Astrocyte (in vitro differentiated cells and primary cell): ENCODE measurements at regions not wholly inside any gene's neighbourhood (a gene's known extent, or its start where the extent isn't known, plus 50 kb on each side); places are given as distances from the start of the nearest gene placed in this dataset.

Experiments used
- DNase-seq: peaks from one replicate; pipeline ENCODE4 v3.0.0-alpha.2; 2010; ENCODE audit warnings: low read depth
- FAIRE-seq: peaks from 2 replicates; lab custom pipeline; 2011; peaks lifted over from hg19 to GRCh38; lab: Jason Lieb, UNC
- H2AFZ ChIP-seq: 2 replicates; pipeline ENCODE4 v1.6.0; 2012; ENCODE audit warnings: low read depth, low read length, inconsistent platforms
- H3K27ac ChIP-seq: 2 replicates; pipeline ENCODE4 v1.5.1; 2011; ENCODE audit warnings: low read depth, low read length, inconsistent platforms
- H3K27me3 ChIP-seq: 2 replicates; pipeline ENCODE4 v1.6.0; 2011; ENCODE audit warnings: low read length, inconsistent platforms; ENCODE audit not compliant: insufficient read depth
- H3K36me3 ChIP-seq: 2 replicates; pipeline ENCODE4 v1.5.1; 2011; ENCODE audit warnings: low read length, inconsistent platforms; ENCODE audit not compliant: insufficient read depth
- H3K4me1 ChIP-seq: 2 replicates; pipeline ENCODE4 v1.5.1; 2011; ENCODE audit warnings: low read length, inconsistent platforms; ENCODE audit not compliant: insufficient read depth
- H3K4me2 ChIP-seq: 2 replicates; pipeline ENCODE4 v1.6.0; 2012; ENCODE audit warnings: low read length, inconsistent platforms
- H3K4me3 ChIP-seq: 2 replicates; pipeline ENCODE4 v1.5.1; 2011; ENCODE audit warnings: low read depth, mild to moderate bottlenecking, low read length, inconsistent platforms; ENCODE audit not compliant: insufficient read depth
- H3K79me2 ChIP-seq: 2 replicates; pipeline ENCODE4 v1.6.0; 2012; ENCODE audit warnings: mild to moderate bottlenecking, low read length, inconsistent platforms; ENCODE audit not compliant: insufficient read depth
- H3K9ac ChIP-seq: 2 replicates; pipeline ENCODE4 v1.6.0; 2012; ENCODE audit warnings: mild to moderate bottlenecking, low read length, inconsistent platforms
- H3K9me3 ChIP-seq: 2 replicates; pipeline ENCODE4 v1.5.1; 2012; ENCODE audit warnings: low read depth, mild to moderate bottlenecking, low read length, inconsistent platforms; ENCODE audit not compliant: insufficient read depth
- H4K20me1 ChIP-seq: 2 replicates; pipeline ENCODE4 v1.6.0; 2012; ENCODE audit warnings: low read length, inconsistent platforms; ENCODE audit not compliant: insufficient read depth
- H3K27ac Mint-ChIP-seq: one replicate; pipeline ENCODE4 v1.8.0; 2021; ENCODE audit warnings: mild to moderate bottlenecking, mixed read lengths; ENCODE audit not compliant: unreplicated experiment
- H3K27me3 Mint-ChIP-seq: one replicate; pipeline ENCODE4 v1.8.0; 2021; ENCODE audit warnings: low read depth, mixed read lengths; ENCODE audit not compliant: unreplicated experiment
- H3K36me3 Mint-ChIP-seq: one replicate; pipeline ENCODE4 v1.8.0; 2021; ENCODE audit warnings: low read depth, mixed read lengths; ENCODE audit not compliant: unreplicated experiment
- H3K4me1 Mint-ChIP-seq: one replicate; pipeline ENCODE4 v1.8.0; 2021; ENCODE audit warnings: low read depth, mixed read lengths; ENCODE audit not compliant: unreplicated experiment
- H3K4me3 Mint-ChIP-seq: one replicate; pipeline ENCODE4 v1.8.0; 2021; ENCODE audit warnings: mild to moderate bottlenecking, moderate library complexity, mixed read lengths; ENCODE audit not compliant: unreplicated experiment
- H3K9me3 Mint-ChIP-seq: one replicate; pipeline ENCODE4 v1.8.0; 2021; ENCODE audit warnings: mild to moderate bottlenecking, mixed read lengths; ENCODE audit not compliant: unreplicated experiment
- EZH2 ChIP-seq: IDR thresholded peaks from 2 replicates; pipeline ENCODE4 v1.6.1; 2012; ENCODE audit warnings: mild to moderate bottlenecking, low read length, inconsistent platforms; ENCODE audit not compliant: insufficient read depth
- TF ChIP-seq, protein P1 (sequence below): IDR thresholded peaks from 2 replicates; pipeline ENCODE4 v1.5.1; 2011; ENCODE audit warnings: low read depth, mild to moderate bottlenecking, inconsistent platforms, low read length, moderate library complexity; ENCODE audit not compliant: insufficient read depth

DNA sequence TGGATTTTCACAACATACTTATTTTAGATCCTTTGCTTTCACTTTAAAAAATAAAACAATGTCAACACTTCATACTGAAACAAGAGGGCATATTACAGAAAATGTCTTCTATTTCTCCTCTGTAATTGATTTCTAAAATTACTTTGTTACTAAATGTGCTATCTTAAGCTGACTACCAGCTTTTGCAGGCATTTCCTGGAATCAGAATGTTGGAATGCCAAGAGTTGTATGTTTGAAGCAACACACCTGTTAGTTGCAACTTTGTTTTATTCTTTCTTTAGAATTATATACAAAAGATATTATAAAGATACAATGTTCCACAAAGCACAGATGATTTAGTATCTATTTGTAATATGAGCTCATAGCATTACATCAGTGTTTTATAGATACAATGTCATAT, 62.5 kb upstream of the TMEM170B start:
- H3K36me3 Mint-ChIP-seq, result no peaks in the 10 kb centered on the region

DNA sequence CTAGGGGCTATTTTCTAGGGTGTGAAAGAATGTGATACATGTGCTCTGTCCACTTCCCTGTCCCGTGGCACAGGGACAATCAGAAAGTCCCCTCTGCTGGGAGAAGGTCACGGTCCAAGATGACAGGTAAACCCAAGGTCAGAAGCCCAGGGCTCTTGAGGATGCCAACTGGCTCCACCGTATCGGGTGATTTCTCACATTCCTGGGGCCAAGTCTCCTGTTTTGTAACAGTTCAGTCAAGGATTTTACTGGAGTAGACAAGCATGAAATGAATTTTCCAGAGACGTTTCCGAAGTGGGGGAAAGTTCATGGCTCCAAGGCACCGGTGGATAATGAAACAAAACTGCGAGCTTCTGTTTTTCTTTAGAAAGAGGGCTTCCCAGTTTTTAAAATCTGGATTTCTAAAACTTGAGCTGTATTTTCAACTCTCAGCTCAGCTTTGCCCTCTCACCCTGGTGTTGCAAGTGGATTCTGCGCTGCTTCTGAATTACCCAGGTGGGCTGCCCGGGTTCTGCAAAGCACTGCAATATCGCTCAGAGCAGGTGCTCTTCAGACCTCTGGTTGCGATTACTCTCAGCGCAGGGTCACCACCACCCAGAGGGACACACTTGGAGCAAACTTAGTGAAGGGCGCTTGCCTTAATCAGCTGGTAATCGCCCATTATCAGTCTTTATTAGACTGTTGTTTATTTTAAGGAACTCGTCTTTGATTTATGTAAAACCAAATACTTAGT, 64.4 kb upstream of the TMEM170B start:
- H3K27me3 ChIP-seq, result no peaks in the 10 kb centered on the region
- H3K4me1 ChIP-seq, result no peaks in the 10 kb centered on the region
- no peak overlapping the region for H3K27ac ChIP-seq
- no peaks in the 10 kb centered on the region for H3K9me3 ChIP-seq
- H3K27me3 Mint-ChIP-seq, result peaks cover 9% of the 10 kb centered on the region
- FAIRE-seq (no peak), DNase-seq (no peak)
- H3K4me3 ChIP-seq, result no peak overlapping the region
- H3K36me3 ChIP-seq, result no peaks in the 10 kb centered on the region
- H3K27ac Mint-ChIP-seq, result no peak overlapping the region
- no peaks in the 10 kb centered on the region for H4K20me1 ChIP-seq
- no peak overlapping the region for H3K4me3 Mint-ChIP-seq
- no peaks in the 10 kb centered on the region for H3K79me2 ChIP-seq
- H3K36me3 Mint-ChIP-seq, result no peaks in the 10 kb centered on the region
- peaks cover 5% of the 10 kb centered on the region for H3K4me1 Mint-ChIP-seq
- no peak overlapping the region for H3K4me2 ChIP-seq
- no peak overlapping the region for H3K9ac ChIP-seq
- H2AFZ ChIP-seq, result no peak overlapping the region
- TF ChIP-seq EZH2, result no peak
- TF ChIP-seq, protein P1, sequence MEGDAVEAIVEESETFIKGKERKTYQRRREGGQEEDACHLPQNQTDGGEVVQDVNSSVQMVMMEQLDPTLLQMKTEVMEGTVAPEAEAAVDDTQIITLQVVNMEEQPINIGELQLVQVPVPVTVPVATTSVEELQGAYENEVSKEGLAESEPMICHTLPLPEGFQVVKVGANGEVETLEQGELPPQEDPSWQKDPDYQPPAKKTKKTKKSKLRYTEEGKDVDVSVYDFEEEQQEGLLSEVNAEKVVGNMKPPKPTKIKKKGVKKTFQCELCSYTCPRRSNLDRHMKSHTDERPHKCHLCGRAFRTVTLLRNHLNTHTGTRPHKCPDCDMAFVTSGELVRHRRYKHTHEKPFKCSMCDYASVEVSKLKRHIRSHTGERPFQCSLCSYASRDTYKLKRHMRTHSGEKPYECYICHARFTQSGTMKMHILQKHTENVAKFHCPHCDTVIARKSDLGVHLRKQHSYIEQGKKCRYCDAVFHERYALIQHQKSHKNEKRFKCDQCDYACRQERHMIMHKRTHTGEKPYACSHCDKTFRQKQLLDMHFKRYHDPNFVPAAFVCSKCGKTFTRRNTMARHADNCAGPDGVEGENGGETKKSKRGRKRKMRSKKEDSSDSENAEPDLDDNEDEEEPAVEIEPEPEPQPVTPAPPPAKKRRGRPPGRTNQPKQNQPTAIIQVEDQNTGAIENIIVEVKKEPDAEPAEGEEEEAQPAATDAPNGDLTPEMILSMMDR, result no peak
- H3K9me3 Mint-ChIP-seq, result no peaks in the 10 kb centered on the region

More for the DNA sequence above, 62.5 kb upstream of the TMEM170B start:
- TF ChIP-seq EZH2, result no peak
- TF ChIP-seq, protein P1, result no peak
- Histone ChIP-seq H3K9me3 (no peaks in the 10 kb centered on the region), H3K79me2 (no peaks in the 10 kb centered on the region), H3K27ac (no peak overlapping the region), H3K4me3 (no peak overlapping the region), H3K4me2 (no peak overlapping the region), H4K20me1 (no peaks in the 10 kb centered on the region), H3K36me3 (no peaks in the 10 kb centered on the region), H3K9ac (no peak overlapping the region), H2AFZ (no peak overlapping the region), H3K27me3 (no peaks in the 10 kb centered on the region), H3K4me1 (no peaks in the 10 kb centered on the region)
- FAIRE-seq, result no peak
- Mint-ChIP-seq H3K27me3 (peaks cover 9% of the 10 kb centered on the region), H3K9me3 (no peaks in the 10 kb centered on the region), H3K4me3 (no peak overlapping the region), H3K27ac (no peak overlapping the region), H3K4me1 (peaks cover 5% of the 10 kb centered on the region)
- DNase-seq, result no peak

DNA sequence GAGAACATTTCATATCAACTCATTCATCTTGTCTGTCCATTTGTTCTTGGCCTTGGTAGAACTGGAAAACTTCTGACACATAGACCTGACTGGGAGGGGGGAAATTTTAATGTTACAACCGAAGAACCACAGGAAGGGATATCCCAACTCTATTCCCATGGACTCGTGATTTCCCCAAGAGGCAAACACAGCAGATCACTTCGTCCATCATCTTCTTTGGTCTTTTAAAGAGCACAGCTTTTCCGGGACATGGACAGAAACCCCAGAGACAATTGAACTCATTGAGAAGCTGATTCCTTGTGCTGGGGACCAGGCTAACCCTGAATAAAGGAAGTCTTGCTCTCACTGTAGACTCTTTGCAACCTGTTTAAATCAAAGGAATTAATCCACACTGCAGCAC, 66.3 kb upstream of the TMEM170B start:
- Histone ChIP-seq H4K20me1 (no peaks in the 10 kb centered on the region), H3K27me3 (no peaks in the 10 kb centered on the region), H3K36me3 (no peaks in the 10 kb centered on the region), H3K4me2 (no peak overlapping the region), H3K27ac (no peak overlapping the region), H3K4me1 (no peaks in the 10 kb centered on the region), H3K9me3 (no peaks in the 10 kb centered on the region), H3K79me2 (no peaks in the 10 kb centered on the region), H3K9ac (no peak overlapping the region), H2AFZ (no peak overlapping the region), H3K4me3 (no peak overlapping the region)
- no peak for TF ChIP-seq EZH2
- TF ChIP-seq, protein P1, result no peak
- H3K27me3 Mint-ChIP-seq, result peaks cover 9% of the 10 kb centered on the region
- H3K4me3 Mint-ChIP-seq, result no peak overlapping the region
- FAIRE-seq, result no peak
- no peak for DNase-seq
- H3K4me1 Mint-ChIP-seq, result peaks cover 5% of the 10 kb centered on the region
- no peak overlapping the region for H3K27ac Mint-ChIP-seq
- H3K36me3 Mint-ChIP-seq, result no peaks in the 10 kb centered on the region
- H3K9me3 Mint-ChIP-seq, result no peaks in the 10 kb centered on the region
